ENCODE measurements at regions not wholly inside any gene's neighbourhood (a gene's known extent, or its start where the extent isn't known, plus 50 kb on each side); places are given as distances from the start of the nearest gene placed in this dataset.

- no peak for TF ChIP-seq CTCF (IDR thresholded peaks at IDR 0.05)
- no peak for TF ChIP-seq EP300 (IDR thresholded peaks at IDR 0.05)
These were observed 70.2 kb upstream of the MEIS1 start for GRCh38 chr2:66364495-66365333.

Data from suprapubic skin (tissue), 3 donors.